ENCODE measurements at regions not wholly inside any gene's neighbourhood (a gene's known extent, or its start where the extent isn't known, plus 50 kb on each side); places are given as distances from the start of the nearest gene placed in this dataset.

GRCh38 chr12:107539196-107539939 lies 146.2 kb upstream of the PWP1 start:
- H3K4me1 ChIP-seq (replicated peaks in 1 of 2; ENCODE audit: control insufficient read depth in 2 of 2, insufficient read depth in 2 of 2, low read length in 2 of 2), result no peaks in the 10 kb centered on the region
- ATAC-seq, result no peak
- no peak overlapping the region for H3K4me2 ChIP-seq (ENCODE audit: insufficient read depth, low read length)
- H3K9me3 ChIP-seq (replicated peaks; ENCODE audit: control insufficient read depth, insufficient read depth, low read depth, low read length), result no peaks in the 10 kb centered on the region
- intact Hi-C loops (cut with micrococcal nuclease), result no loop called here
- H4K20me1 ChIP-seq (replicated peaks; ENCODE audit: control insufficient read depth, insufficient read depth, low read length), result no peaks in the 10 kb centered on the region
- no peaks in the 10 kb centered on the region; a peak in 1 of 5 replicates for H3K27me3 ChIP-seq (ENCODE audit: control insufficient read depth in 2 of 2, insufficient read depth in 2 of 2, low read length in 2 of 2)
- 0% methylated on average over 5 of the region's 5 CpGs for WGBS (ENCODE audit: insufficient coverage, low coverage, missing lambda C conversion rate)
- H3K36me3 ChIP-seq (ENCODE audit: control insufficient read depth, insufficient read depth, low read length), result no peaks in the 10 kb centered on the region
- in situ Hi-C loops (cut with MboI), result no loop called here
- no peak overlapping the region for H3K27ac ChIP-seq (ENCODE audit: extremely low read depth, low read depth, low read length)
- POLR2A ChIA-PET, result no interaction called here
- H3K9me1 ChIP-seq (ENCODE audit: control insufficient read depth, insufficient read depth, low read length), result no peaks in the 10 kb centered on the region
- FAIRE-seq, result no peak
- no peak for DNase-seq (ENCODE audit: extremely low read depth in 1 of 4, low spot score in 3 of 4)
- H3K79me2 ChIP-seq (ENCODE audit: control insufficient read depth, insufficient read depth, low read length), result no peaks in the 10 kb centered on the region
- H2AFZ ChIP-seq (ENCODE audit: low read depth, low read length), result no peak overlapping the region
- CTCF ChIA-PET (ENCODE audit: low intra/inter-chr PET ratio), result no interaction called here
- H3K4me3 ChIP-seq, result no peak overlapping the region
- no peak overlapping the region for H3K9ac ChIP-seq (ENCODE audit: insufficient read depth in 1 of 2, low read depth in 2 of 2, low read length in 2 of 2)
- no TSS peak for BruUV-seq (replicated peaks)
- TF ChIP-seq HMG20B (CRISPR knock-in tag; IDR thresholded peaks at IDR 0.05) (no peak), ZNF282 (CRISPR knock-in tag; IDR thresholded peaks at IDR 0.05) (no peak), ZNF551 (CRISPR knock-in tag; IDR thresholded peaks at IDR 0.05) (no peak), HLTF (IDR thresholded peaks at IDR 0.05) (no peak), FOS (IDR thresholded peaks at IDR 0.05; ENCODE audit: extremely low read depth, insufficient read length) (no peak), RBM22 (IDR thresholded peaks at IDR 0.05; ENCODE audit: low read depth, low read length, poor library complexity, severe bottlenecking) (no peak), ZNF224 (CRISPR knock-in tag; IDR thresholded peaks at IDR 0.05) (no peak), NR1H2 (CRISPR knock-in tag; IDR thresholded peaks at IDR 0.05) (no peak), MCM3 (IDR thresholded peaks at IDR 0.05) (no peak), ARID3A (IDR thresholded peaks at IDR 0.05; ENCODE audit: borderline replicate concordance, low read depth, low read length) (no peak), STAT6 (CRISPR knock-in tag; IDR thresholded peaks at IDR 0.05) (no peak), TAL1 (IDR thresholded peaks at IDR 0.05) (no peak), SP2 (IDR thresholded peaks at IDR 0.05; ENCODE audit: extremely low read depth, low read depth, low read length, poor library complexity, severe bottlenecking) (no peak), PPARD (CRISPR knock-in tag; IDR thresholded peaks at IDR 0.05) (no peak), TSC22D4 (tag; IDR thresholded peaks at IDR 0.05) (no peak), BMI1 (IDR thresholded peaks at IDR 0.05; ENCODE audit: low read length) (no peak), PTBP1 (IDR thresholded peaks at IDR 0.05; ENCODE audit: low read depth, low read length) (no peak)
